ENCODE measurements at regions not wholly inside any gene's neighbourhood (a gene's known extent, or its start where the extent isn't known, plus 50 kb on each side); places are given as distances from the start of the nearest gene placed in this dataset.

- H3K36me3 ChIP-seq = no peaks in the 10 kb centered on the region
- H3K4me3 ChIP-seq (ENCODE audit: low read depth, low read length) = no peak overlapping the region
- DNase-seq = no peak
- TF ChIP-seq CTCF (IDR thresholded peaks at IDR 0.05; ENCODE audit: low read depth, low read length) = no peak
- no peaks in the 10 kb centered on the region for H3K9me3 ChIP-seq (ENCODE audit: severe bottlenecking)
- peaks cover 51% of the 10 kb centered on the region for H3K27me3 ChIP-seq (ENCODE audit: insufficient read depth, low read depth, severe bottlenecking)
- H3K27ac ChIP-seq = no peak overlapping the region
Measured at GRCh38 chr1:172777767-172778166, 118.9 kb downstream of the FASLG start.

GRCh38 chr1:172778456-172779455, 119.9 kb downstream of the FASLG start:
- no peak for DNase-seq
- Histone ChIP-seq H3K27ac (no peak overlapping the region), H3K27me3 (ENCODE audit: insufficient read depth, low read depth, severe bottlenecking) (peaks cover 47% of the 10 kb centered on the region), H3K9me3 (ENCODE audit: severe bottlenecking) (no peaks in the 10 kb centered on the region), H3K4me3 (ENCODE audit: low read depth, low read length) (no peak overlapping the region), H3K36me3 (no peaks in the 10 kb centered on the region)
- no peak for TF ChIP-seq CTCF (IDR thresholded peaks at IDR 0.05; ENCODE audit: low read depth, low read length)

GRCh38 chr1:172779491-172779890, 120.6 kb downstream of the FASLG start:
- Histone ChIP-seq H3K4me3 (ENCODE audit: low read depth, low read length) (no peak overlapping the region), H3K27ac (no peak overlapping the region), H3K27me3 (ENCODE audit: insufficient read depth, low read depth, severe bottlenecking) (peaks cover 44% of the 10 kb centered on the region), H3K9me3 (ENCODE audit: severe bottlenecking) (no peaks in the 10 kb centered on the region), H3K36me3 (no peaks in the 10 kb centered on the region)
- no peak for DNase-seq
- no peak for TF ChIP-seq CTCF (IDR thresholded peaks at IDR 0.05; ENCODE audit: low read depth, low read length)

- no peak overlapping the region for H3K4me3 ChIP-seq (ENCODE audit: low read depth, low read length)
- no peaks in the 10 kb centered on the region for H3K9me3 ChIP-seq (ENCODE audit: severe bottlenecking)
- H3K36me3 ChIP-seq = no peaks in the 10 kb centered on the region
- no peak overlapping the region for H3K27ac ChIP-seq
- peaks cover 29% of the 10 kb centered on the region for H3K27me3 ChIP-seq (ENCODE audit: insufficient read depth, low read depth, severe bottlenecking)
- DNase-seq = no peak
- TF ChIP-seq CTCF (IDR thresholded peaks at IDR 0.05; ENCODE audit: low read depth, low read length) = no peak
Measured at GRCh38 chr1:172781513-172782140, 122.7 kb downstream of the FASLG start.

GRCh38 chr1:172789840-172790239, 130.9 kb downstream of the FASLG start:
- no peaks in the 10 kb centered on the region for H3K9me3 ChIP-seq (ENCODE audit: severe bottlenecking)
- H3K27me3 ChIP-seq (ENCODE audit: insufficient read depth, low read depth, severe bottlenecking) = peaks cover 20% of the 10 kb centered on the region
- no peak for TF ChIP-seq CTCF (IDR thresholded peaks at IDR 0.05; ENCODE audit: low read depth, low read length)
- DNase-seq = no peak
- no peak overlapping the region for H3K4me3 ChIP-seq (ENCODE audit: low read depth, low read length)
- no peak overlapping the region for H3K27ac ChIP-seq
- no peaks in the 10 kb centered on the region for H3K36me3 ChIP-seq

All from WERI-Rb-1 (cell line).